ENCODE measurements at regions not wholly inside any gene's neighbourhood (a gene's known extent, or its start where the extent isn't known, plus 50 kb on each side); places are given as distances from the start of the nearest gene placed in this dataset.
"Not testable (repeated sequence)": the region's sequence is repeated elsewhere in the genome, so short reads cannot be mapped to it uniquely, and the experiment has no call there.

DNA sequence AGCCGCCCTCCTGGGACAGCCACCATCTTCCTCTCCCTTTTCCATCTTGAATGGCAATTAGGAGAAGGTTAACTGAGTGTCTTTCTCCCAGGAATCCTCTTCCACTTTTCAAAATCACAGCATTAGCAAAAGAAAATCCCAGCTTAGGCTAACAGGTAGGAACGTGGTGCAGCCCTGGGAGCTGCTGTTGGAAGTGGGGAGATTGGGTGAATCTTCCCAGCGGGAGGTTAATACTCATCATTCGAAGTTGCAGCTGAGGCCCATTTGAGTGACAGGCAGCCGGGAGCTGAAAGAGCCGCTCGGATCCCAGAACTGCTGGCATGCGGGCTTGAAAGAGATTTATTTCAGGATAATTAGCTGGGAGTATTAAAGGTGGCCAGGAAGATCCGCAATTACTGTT lies 306.0 kb downstream of the BCL11A start:
- DNase-seq (ENCODE audit: low read depth in 2 of 2): no peak

DNA sequence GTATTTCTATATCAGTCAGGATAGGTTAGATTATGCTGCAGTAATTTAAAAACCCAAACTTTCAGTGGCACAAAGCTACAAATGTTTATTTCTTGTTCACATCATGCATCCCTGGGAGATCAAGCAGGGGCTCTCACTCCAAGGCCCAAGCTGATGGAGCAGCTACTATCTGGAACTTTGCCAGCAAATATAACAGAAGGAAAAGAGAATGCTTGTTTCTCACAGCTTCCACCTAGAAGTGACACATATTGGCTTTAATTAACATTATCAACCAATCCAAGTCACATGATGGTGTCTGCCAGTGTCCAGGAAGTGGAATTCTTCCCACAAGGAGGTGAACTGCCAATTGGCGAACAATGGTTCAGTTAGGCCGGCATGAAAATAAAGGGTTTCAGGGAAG lies 306.9 kb downstream of the BCL11A start:
- no peak for DNase-seq (ENCODE audit: low read depth in 2 of 2)

DNA sequence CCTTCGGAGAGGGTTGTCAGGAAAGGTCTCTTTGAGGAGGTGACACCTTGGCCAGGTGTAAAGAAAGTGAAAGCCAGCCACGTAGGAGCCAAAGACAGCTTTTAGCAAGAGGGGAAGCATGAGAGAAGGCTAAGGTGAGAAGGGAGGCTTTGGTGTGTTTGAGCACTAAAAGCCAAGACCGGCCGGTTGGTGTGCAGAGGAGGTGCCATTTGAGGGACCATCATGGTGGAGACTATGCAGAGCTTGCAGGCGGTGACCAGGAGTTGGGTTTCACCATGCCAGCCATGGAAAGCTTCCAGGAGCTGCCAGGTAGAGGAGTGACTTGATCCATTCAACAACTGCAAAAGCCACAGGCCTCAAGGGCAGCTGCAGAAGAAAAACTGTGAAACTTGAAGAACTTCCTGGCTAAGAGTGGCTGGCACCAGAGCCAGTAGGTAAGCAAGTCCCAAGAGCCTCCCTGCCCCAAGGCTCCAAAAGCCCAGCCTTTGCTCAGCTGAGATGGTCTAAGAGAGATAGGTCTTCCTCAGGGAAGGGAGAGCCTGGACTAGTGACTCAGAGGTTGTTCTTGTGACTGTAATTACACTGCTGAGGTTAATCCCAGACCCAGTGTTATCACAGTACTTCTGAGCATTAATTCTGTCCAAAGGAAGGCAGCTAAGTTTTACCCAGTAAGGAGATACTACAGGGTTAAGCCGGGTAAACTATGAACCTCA lies 319.0 kb downstream of the BCL11A start:
- DNase-seq (ENCODE audit: low read depth in 2 of 2): no peak

DNA sequence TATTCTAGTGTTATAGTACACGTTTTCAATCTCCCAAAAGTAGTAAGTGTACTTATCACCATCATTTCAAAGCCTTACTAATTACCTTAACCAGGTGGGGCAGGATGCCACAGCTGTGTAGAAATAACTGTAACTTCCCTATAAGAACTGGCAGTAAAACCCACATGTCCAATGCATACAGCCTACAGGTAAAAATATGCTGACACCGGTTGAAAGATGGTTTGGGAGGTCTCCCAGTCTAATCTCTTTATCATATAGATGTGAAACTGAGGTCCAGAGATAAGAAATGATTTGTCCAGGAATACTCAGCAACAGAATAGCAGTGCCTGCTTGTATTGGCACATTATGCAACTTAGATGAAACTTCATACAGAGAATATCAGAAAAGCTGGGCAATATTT lies 322.9 kb downstream of the BCL11A start:
- DNase-seq (ENCODE audit: low read depth in 2 of 2): no peak

DNA sequence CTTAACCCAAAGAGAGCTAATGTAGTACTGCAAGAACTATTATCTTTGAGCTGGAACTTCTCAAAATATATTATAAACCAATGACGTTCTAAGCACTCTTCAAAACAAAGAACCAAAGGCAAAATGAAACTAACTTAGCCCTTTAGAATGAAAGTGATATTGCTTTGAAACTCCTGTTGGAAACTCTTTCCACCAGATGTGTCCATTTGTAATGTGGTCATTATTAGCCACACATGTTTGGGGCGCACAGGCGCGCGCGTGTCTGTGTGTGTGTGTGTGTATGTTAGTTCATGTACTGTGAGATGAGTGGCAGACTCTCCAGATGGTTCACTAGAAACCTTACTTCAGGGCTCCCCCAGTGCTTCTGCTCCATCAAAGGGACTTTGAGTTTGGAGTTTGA lies 323.4 kb downstream of the BCL11A start:
- no peak for DNase-seq (ENCODE audit: low read depth in 2 of 2)

DNA sequence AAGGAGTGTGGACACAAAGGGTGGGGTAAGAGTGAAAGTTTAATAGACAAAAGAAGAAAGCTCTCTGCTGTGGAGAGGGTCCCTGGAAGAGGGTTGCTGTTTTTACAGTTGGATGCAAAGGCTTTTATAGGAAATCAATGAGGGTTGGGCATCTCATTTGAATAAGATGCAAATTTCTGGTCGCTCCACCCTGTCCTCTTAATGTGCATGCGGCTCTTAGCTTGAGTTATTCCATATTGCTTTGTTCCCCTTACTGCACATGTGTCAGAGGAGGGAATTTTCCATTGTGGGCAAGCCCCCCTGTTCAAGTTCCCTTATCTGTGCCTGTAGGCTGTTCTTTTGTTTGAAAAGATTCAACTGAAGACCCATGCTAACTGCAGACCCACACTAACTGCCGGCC lies 326.5 kb downstream of the BCL11A start:
- DNase-seq (ENCODE audit: low read depth in 2 of 2): no peak

DNA sequence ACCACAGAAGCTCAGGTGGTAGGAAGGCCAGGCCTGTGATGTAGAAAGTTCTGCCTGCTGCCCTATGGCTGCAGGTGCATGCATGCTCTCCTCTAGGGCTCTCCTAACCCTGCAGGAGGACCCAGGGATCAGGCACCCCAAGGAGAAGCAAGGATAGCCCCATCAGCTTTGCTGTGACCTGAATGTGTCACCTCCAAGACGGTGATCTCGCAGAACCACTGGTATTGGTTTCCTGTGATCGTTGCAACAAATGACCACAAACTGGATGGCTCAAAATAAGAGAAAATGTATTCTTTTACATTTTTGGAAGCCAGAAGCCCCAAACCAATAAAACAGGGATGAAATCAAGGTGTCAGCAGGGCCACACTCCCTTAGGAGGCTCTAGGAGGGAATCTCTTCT lies 327.3 kb downstream of the BCL11A start:
- no peak for DNase-seq (ENCODE audit: low read depth in 2 of 2)

DNA sequence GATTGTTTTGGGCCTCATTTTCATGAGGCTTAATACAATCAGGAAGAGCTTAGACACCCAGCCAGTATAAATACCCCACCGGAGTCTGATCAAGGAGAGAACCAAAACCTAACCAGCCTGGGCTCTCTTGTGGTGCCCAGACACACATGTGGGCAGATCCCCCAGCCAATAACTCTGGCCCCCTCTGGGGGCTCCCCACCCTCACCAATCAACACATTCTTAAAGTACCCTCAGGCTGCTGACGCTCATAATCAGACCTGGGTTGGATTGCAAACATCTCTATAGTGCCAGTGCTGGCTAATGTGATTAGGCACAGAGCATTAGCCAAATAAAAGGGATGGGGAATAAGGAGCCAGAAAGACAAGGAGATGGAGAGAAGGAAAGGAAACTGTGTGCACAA lies 329.6 kb downstream of the BCL11A start:
- no peak for DNase-seq (ENCODE audit: low read depth in 2 of 2)

DNA sequence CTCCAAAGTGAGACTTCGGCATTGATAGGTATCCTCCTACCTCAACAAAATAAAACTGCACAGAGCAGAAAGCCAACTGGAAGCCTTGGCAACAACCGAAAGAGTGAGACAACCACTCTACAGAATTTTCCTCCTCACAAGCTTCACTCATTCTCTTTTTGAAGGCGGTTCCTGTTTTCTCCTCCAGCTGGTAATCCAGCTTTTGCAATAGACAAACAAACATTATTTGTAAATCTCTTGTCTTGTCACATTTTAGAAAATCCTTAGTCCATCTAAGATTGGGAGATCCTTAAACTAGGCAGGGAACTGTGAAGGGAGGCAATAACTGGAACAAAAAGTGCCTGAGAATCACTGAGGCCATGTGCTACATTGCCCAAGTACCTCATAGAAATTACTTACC lies 332.4 kb downstream of the BCL11A start:
- no peak for DNase-seq (ENCODE audit: low read depth in 2 of 2)

DNA sequence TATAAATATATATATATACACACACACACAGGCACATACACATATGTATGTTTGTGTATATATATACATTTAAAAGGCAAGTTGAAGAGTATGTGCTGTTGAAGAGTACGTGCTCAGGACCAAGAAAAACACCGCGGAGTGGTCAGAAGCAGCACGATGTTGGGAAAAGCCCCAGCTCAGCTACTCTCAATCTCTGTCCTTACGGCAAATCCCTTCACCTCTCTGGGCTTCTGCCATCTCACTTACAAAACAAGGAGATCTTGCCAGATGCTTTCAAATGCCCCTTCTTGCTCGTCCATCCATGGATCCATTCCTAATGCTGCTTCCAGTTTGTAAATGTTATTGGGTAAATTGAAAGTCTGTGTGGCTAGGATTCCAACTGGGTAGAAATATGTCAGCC lies 333.9 kb downstream of the BCL11A start:
- no peak for DNase-seq (ENCODE audit: low read depth in 2 of 2)

DNA sequence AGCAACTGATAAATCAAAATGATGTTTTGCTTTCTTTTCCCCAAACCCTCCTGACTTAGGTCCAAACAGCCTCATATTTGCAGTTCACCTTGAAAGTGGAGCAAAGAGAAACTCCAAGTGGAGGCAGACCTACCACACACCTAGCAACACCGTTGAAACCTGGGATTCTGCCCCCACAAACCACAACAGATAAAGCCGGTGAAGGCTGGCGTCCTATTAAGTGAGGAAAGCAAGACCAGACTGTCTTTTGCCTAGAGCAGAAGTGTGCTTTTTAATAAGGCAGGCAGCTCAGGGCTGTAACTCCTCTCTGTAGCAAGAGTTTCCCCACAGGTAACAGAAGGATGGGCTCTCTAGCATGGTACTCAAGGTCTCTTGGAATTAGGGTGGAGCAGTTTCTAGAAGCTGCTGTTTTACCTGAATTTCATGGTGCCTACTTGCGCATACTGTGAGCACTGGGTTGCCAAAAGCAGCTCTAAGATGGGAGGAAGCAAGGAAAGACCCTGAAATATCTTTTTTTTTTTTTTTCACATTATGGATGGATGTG lies 336.9 kb downstream of the BCL11A start:
- no peak for DNase-seq (ENCODE audit: low read depth in 2 of 2)

DNA sequence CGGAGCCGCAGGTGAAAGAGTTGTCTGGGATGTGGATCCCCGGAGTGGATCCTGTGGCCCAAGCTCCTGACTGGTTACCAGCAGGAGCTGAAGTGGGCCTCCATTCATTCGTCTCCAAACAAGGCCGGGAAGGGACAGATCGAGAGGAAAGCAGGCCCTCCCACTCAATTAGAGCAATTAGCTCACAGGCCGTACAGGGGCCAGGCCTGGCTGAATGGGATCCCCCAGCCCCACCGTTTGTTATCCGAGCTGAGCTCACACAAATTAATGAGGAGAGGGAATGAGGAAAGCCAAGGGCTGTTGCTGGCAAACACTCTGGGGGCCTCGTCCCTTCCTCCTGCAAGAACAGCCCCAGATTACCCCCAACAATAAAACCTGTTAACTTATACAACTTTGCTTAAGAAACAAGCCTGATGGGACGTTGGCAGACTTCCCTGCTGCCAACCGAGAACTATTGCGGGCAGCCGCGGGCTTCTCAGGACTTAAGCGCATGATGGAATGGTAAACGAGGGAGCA lies 338.0 kb downstream of the BCL11A start:
- no peak for DNase-seq (ENCODE audit: low read depth in 2 of 2)

DNA sequence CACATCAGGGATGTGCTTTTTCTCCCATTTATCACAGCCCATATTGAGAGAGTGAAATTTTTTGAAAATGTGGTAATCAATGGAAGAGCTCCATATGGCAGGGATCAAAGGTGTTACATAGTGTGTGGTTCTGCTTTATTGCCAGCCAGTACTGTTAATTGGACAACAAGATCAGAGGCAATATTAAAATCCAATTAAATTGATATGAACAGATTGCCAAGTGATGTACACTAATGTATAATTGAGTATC lies 338.9 kb downstream of the BCL11A start:
- DNase-seq (ENCODE audit: low read depth in 2 of 2): no peak

DNA sequence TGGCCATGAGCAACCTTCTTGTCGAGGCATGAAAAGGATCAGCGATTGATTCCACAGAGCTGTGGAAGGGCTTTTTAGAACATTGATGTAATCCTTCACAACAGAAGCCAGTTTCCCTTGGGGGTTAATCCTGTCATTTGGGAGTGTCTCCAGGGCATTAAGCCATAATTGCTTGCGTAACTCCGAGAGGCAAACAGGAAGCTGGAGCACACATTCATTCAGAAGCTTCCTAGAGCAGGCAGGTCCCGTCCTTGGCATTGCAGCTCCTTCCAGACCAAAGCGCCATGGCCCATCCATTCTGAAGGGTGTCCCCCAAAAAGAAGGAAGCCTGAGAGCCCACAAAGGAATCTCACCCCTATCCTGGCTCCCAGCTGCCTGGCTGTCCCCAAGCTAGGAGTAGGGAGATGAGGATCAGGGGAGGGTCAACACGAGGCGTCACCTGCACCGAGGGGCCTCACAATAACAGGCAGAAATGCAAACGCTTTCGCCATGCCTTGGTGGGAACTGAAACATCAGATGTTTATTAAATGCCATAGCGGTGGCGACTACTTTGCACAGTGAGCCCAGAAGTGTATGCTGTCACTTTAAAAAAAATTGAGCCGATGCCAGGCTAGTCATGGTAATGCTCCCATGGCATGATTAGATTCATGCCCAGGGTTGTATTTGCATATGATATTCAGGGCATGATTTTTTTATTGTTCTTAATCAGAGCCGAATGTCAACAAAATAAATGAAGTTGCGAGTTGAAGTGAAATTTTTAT lies 339.4 kb downstream of the BCL11A start:
- DNase-seq (ENCODE audit: low read depth in 2 of 2): no peak

DNA sequence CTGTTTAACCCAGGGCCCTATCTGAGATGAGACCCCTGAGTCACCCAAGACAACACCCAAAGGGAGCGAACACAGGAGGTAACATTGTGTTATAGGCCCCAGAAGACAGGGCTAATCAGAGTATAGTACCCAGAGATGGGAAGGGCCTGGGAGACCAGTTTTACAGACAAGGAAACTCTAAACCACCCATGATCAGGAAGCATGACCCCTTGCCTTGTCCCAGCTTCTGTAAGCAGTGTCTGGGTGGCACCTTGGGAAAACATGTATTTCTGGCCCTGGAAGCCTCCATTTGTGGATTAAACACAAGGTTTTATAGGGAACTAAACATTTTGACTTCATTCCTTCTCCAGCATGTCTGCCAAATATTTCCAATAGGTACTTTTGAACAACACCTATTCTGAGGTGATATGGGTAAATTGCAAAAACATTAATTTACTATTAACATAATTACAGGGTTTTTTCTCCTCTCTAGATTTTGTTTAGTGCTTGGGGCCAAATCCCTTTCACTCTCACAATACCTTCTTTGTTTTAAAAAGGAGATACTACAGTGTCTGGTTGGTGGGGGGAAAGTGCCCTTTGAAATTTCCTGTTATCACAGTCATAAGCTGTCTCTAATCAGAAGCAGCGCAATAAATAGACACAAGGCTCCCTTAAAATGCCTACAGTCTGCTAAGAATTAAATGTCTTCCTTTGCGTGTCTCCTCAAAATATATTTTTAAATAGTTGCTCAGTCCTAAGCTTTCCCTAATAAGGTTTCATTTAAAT lies 341.1 kb downstream of the BCL11A start:
- no peak for DNase-seq (ENCODE audit: low read depth in 2 of 2)

DNA sequence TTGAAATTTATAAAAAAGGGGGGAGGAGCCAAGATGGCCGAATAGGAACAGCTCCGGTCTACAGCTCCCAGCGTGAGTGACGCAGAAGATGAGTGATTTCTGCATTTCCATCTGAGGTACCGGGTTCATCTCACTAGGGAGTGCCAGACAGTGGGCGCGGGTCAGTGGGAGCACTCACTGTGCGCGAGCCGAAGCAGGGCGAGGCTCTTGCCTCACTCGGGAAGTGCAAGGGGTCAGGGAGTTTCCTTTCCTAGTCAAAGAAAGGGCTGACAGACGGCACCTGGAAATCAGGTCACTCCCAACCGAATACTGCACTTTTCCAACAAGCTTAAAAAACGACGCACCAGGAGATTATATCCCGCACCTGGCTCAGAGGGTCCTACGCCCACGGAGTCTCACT lies 364.4 kb downstream of the BCL11A start:
- not testable (repeated sequence) for DNase-seq (ENCODE audit: low read depth in 2 of 2)

DNA sequence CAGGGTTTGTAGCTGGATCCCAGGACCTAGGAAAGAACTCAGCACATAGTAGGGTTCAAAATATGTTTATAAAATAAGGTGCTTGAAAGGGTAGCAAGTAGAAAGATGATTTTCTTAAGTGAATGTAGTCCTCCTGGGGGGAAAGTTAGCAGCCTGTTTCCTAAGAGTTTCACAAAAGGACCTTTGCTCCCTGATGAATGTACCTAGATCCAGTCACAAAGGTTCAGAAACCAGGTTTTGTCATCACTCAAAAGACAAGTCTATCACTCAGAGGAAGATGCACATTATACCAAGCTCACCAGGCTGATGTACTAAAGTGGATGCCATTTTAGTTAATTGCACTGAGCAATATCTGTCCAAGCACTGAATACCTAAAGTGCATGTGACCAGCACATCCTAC lies 378.2 kb downstream of the BCL11A start:
- DNase-seq (ENCODE audit: low read depth in 2 of 2): no peak

DNA sequence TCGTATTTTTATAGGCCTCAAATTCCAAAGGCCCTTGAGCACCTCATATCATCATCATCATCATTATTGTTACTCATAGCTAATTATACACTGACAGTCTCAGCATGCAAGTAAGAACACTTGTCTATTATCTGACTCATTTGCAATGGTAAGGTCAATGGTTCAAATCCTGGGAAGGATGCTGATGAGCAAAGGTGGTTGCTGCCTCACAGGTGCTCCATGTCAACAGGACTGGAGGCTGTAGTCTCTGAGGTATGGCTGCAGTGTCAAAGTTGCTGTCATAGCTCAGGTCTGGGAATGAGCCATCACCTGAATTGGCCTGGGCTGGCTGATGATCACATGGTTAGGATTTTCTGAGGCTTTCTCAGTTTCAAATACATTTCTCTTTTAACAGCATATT lies 379.3 kb downstream of the BCL11A start:
- DNase-seq (ENCODE audit: low read depth in 2 of 2): no peak

DNA sequence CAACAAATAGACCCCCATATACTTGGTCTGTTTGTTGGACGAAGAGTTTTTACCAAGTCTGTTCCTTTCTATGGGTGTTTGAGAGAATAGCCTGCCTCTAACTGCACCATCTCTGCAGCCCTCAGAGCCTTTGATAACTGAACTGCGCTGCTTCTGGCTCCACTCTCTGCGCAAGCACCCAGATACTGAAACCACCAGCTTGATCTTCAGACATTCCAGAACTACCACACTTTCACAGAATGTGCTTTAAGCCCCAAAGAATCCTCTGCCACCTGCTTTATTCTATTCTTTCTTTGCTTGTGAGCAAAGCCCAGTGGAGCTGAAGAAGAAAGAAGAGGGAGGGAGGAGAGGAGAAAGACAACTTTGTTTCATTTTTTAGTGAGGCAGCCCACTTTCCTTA lies 380.7 kb downstream of the BCL11A start:
- DNase-seq (ENCODE audit: low read depth in 2 of 2): no peak

DNA sequence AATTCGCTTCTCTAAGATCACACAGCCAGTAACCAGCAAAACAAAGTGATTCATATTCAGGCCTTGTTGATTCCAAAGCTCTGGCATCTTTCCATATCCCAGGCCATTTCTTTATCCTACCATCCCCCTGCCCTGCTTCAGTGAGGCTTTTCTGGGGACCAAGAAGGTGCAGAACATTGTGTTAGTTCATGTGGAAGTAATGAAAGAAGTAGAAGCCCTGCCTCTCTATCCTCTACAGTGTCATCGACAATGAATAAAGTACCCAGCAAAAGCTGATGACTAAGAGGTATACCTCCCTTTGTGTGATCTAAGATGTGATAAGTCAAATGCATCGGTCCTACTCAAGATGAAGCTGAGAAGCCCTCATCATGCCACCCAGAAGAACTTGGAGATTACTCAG lies 383.2 kb downstream of the BCL11A start:
- no peak for DNase-seq (ENCODE audit: low read depth in 2 of 2)

DNA sequence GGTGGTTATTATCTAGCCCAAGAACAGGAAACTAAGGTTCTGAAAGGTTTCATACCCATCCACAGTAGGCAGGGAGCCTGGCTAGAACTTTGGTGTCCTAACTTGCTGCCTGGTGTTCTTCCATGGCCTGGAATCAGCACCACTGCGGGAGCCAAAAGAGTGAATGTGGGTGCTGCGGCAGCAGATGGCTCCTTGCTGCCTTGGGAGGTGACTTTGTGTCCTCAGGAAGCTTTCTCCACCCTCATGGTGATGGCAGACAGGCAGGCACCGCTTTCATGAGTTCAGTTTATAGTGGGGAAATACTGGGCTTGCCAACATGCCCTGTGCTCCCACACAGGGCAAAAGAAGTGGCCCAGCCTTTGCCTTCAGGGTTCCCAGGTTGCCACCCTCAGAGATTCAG lies 385.2 kb downstream of the BCL11A start:
- DNase-seq (ENCODE audit: low read depth in 2 of 2): no peak

DNA sequence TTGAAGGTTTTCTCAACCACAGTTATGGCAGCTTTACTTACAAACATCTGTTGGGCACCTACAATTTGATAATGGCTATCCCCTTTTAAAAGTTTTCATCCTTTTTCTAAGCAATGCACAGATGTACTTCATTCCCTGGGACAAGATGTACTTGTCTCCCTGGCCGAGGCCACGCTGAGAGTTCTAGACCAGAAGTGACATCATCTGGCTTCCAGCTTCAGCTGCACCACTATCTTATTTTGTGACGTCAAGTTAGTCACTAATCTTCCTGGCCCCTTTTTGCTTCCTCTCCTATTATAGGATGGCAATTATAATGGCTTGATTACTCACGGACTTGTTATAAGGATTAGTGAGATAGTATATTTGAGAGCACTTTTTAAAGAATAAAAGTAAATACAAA lies 386.4 kb downstream of the BCL11A start:
- DNase-seq (ENCODE audit: low read depth in 2 of 2): no peak

DNA sequence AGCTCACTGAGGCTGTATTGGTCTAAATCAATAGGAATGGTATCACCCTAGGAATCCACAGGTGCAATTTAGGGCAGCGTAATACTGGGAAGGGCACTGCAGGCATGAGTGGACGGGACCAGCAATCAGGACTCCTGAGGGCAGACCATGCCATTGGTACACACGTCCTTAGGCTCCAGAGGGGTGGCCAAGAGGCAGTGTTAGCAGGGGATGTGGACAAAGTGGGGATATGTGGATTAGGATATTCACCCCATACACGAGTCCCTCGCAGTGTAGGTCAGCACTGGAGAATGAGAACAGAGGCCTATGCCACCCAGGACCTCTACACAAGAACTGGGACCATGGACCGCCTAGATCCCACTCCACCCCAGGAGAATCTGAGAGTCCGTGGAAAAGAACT lies 389.8 kb downstream of the BCL11A start:
- DNase-seq (ENCODE audit: low read depth in 2 of 2): no peak

Data from stimulated activated CD4-positive, alpha-beta T cell treated with anti-CD3 and anti-CD28 coated beads, Interleukin-4, amount 100 ng/mL, for 48 hours (primary cell).